22Rv1 (cell line): ENCODE measurements at regions not wholly inside any gene's neighbourhood (a gene's known extent, or its start where the extent isn't known, plus 50 kb on each side); places are given as distances from the start of the nearest gene placed in this dataset.

Experiments used
- CTCF ChIP-seq: fragments of 450-650 bp; IDR thresholded peaks from 2 replicates; pipeline ENCODE4 v1.5.1; 2017; ENCODE audit warnings: mild to moderate bottlenecking
- ZFX ChIP-seq: fragments of 450-650 bp; IDR thresholded peaks from 2 replicates; pipeline ENCODE4 v1.6.1; 2017; ENCODE audit warnings: antibody characterized with exemption, borderline replicate concordance

- TF ChIP-seq CTCF (no peak), ZFX (no peak)
Observed at GRCh38 chr3:193996221-193996620, 139.7 kb upstream of the HES1 start.
